Subcutaneous abdominal adipose tissue (tissue), 5 donors: ENCODE measurements at regions not wholly inside any gene's neighbourhood (a gene's known extent, or its start where the extent isn't known, plus 50 kb on each side); places are given as distances from the start of the nearest gene placed in this dataset.

Experiments used
- H3K27ac ChIP-seq: one replicate; pipeline ENCODE4 v1.7.0; 2013; ENCODE audit warnings: low read depth, mild to moderate bottlenecking, inconsistent platforms, low read length, moderate library complexity
- H3K27me3 ChIP-seq, 5 donors: one replicate each; pipeline ENCODE4 v1.7.0; 2013; ENCODE audit warnings: low read length in 5 of 5, inconsistent platforms in 1 of 5; ENCODE audit not compliant: control insufficient read depth in 5 of 5, insufficient read depth in 4 of 5
- H3K36me3 ChIP-seq, 5 donors: one replicate each; pipeline ENCODE4 v1.7.0; 2013; ENCODE audit warnings: low read length in 5 of 5; ENCODE audit not compliant: control insufficient read depth in 5 of 5, insufficient read depth in 5 of 5
- H3K4me1 ChIP-seq, 5 donors: one replicate each; pipeline ENCODE4 v1.7.0; 2013; ENCODE audit warnings: low read length in 5 of 5, mild to moderate bottlenecking in 3 of 5, moderate library complexity in 1 of 5; ENCODE audit not compliant: control insufficient read depth in 5 of 5, insufficient read depth in 5 of 5
- H3K4me3 ChIP-seq, 5 donors: one replicate each; pipeline ENCODE4 v1.7.0; 2013; ENCODE audit warnings: low read length in 5 of 5, low read depth in 1 of 5
- H3K9ac ChIP-seq, 5 donors: one replicate each; pipeline ENCODE4 v1.7.0; 2013; ENCODE audit warnings: low read length in 5 of 5, mild to moderate bottlenecking in 4 of 5, moderate library complexity in 3 of 5
- H3K9me3 ChIP-seq, 5 donors: one replicate each; pipeline ENCODE4 v1.7.0; 2013; ENCODE audit warnings: low read length in 5 of 5; ENCODE audit not compliant: control insufficient read depth in 5 of 5
- donor health status: healthy.
- donor health status: healthy.
- donor health status: healthy.
- donor health status: healthy.
- donor health status: healthy.

DNA sequence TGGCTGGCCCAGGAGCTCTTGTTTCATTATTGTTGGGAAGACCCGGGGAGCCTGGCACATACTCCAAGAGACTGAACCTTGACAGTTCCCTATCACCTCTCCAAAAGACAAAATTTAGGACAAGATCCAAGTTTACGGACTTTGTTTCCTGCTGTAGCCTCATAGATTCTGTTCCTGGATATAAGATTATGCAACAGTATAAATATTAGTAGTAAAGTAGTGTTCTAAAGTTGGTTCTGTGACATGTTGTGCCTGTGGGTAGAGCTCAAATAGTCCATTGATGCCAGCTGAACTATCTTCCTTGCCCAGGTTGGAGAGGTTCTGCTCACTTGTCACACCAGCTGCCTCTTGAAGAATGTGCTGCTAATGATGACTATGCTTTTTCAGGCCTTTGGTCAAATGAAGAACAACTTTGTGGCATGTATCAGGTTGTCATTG, 430.2 kb downstream of the DMAC1 start:
- Histone ChIP-seq H3K9me3 (no peaks in the 10 kb centered on the region), H3K4me1 (peaks cover 0 to 41% (median 18%) of the 10 kb centered on the region in 5 donors), H3K27ac (no peak overlapping the region), H3K9ac (no peak overlapping the region), H3K36me3 (no peaks in the 10 kb centered on the region), H3K27me3 (no peaks in the 10 kb centered on the region), H3K4me3 (no peak overlapping the region)

DNA sequence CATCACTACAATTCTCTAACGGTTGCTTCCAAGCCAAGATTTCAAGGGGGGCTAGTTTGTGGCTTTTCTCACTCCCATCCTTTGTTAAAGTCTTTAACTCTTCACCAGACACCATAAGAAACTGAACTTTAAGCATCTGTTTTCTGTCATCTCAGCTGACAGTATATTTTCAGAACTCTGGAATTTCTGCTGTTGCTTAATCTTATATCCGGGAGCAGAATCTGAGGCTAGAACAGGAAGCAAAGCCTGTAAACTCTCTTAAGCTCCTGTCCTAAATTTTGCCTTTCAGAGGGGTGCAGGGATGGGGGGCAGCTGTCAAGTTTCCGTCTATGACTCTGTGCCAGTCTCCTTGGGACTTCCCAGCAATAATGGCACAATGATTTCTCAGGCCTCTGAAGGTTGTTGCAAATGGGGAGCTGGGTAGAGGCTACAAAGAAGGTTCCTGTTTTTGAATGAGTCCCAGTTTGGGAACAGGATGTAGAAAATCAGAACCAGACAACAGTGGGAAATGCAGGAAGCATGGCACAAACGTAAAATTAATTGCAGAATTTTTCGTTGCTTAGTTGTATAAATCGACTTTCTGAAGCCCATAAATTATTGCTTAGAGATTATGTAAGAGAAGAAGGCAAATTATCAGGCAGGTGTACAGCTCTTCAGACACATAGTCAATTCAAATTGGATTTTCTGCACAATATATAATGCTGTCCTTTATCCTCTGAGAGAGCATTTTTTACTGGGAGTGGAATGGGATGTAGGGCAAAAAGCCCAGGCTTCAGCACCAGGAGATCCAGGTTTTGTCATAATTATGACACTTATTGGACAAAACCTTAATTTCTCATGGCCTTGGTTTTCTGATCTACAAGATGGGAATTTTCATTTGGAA, 430.9 kb downstream of the DMAC1 start:
- Histone ChIP-seq H3K9ac (peak overlapping the region in 1 of 5 donors; percentile 4), H3K36me3 (no peaks in the 10 kb centered on the region), H3K4me1 (peaks cover 0 to 48% (median 18%) of the 10 kb centered on the region in 5 donors), H3K4me3 (no peak overlapping the region), H3K27ac (peak overlapping the region; percentile 11), H3K9me3 (no peaks in the 10 kb centered on the region), H3K27me3 (no peaks in the 10 kb centered on the region)

DNA sequence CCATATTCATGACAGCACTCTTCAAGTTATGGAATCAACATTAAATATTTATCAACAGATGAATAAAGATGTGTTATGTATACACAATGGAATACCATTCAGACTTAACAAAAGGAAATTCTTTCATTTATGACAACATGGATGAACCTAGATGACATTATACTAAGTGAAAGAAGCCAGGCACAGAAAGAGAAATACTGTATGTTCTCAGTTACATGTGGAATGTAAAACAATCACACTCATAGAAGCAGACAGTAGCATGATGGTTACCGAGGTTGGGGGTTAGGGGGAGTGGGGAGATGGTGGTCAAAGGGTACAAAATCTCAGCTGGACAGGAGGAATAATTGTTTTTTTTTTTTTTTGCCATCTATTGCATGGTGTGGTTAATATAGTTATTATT, 431.9 kb downstream of the DMAC1 start:
- H3K27ac ChIP-seq: no peak overlapping the region
- H3K4me1 ChIP-seq: peaks cover 0 to 48% (median 18%) of the 10 kb centered on the region in 5 donors
- no peak overlapping the region for H3K9ac ChIP-seq
- no peaks in the 10 kb centered on the region for H3K27me3 ChIP-seq
- no peaks in the 10 kb centered on the region for H3K36me3 ChIP-seq
- no peaks in the 10 kb centered on the region for H3K9me3 ChIP-seq
- no peak overlapping the region for H3K4me3 ChIP-seq

DNA sequence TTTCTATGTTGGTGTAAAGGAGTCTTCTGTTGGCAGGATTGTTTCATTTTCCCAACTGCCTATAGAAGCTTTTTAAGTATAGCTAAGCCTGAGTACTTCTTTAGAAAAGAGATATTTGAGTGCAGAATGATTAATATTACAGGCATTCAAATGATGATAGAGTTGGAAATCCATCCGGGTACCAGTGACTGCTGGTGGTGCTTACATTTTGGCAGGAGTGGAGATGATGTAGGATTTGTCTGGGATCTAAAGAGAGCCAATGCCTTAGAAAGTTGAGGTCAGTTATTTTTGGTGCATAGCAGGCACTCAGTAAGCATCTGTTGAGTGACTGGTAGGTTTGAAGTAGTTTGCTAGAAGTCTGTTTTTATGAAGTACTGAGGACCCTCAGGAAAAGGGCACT, 433.5 kb downstream of the DMAC1 start:
- H3K4me1 ChIP-seq: peaks cover 0 to 43% (median 14%) of the 10 kb centered on the region in 5 donors
- no peak overlapping the region for H3K9ac ChIP-seq
- H3K4me3 ChIP-seq: no peak overlapping the region

GRCh38 chr9:7363777-7364477, 435.7 kb downstream of the DMAC1 start:
- H3K36me3 ChIP-seq: no peaks in the 10 kb centered on the region
- no peak overlapping the region for H3K4me3 ChIP-seq
- H3K27ac ChIP-seq: no peak overlapping the region
- no peaks in the 10 kb centered on the region for H3K9me3 ChIP-seq
- no peak overlapping the region for H3K9ac ChIP-seq
- peaks cover 0 to 21% (median 5%) of the 10 kb centered on the region in 5 donors for H3K4me1 ChIP-seq
- peaks cover 0 to 4% (median 0%) of the 10 kb centered on the region in 5 donors for H3K27me3 ChIP-seq

More for the DNA sequence above, 433.5 kb downstream of the DMAC1 start:
- Histone ChIP-seq H3K27me3 (no peaks in the 10 kb centered on the region), H3K9me3 (no peaks in the 10 kb centered on the region), H3K36me3 (no peaks in the 10 kb centered on the region), H3K27ac (no peak overlapping the region)

- peaks cover 0 to 9% (median 0%) of the 10 kb centered on the region in 5 donors for H3K4me1 ChIP-seq
- H3K27ac ChIP-seq: no peak overlapping the region
- H3K4me3 ChIP-seq: no peak overlapping the region
- peaks cover 0 to 4% (median 0%) of the 10 kb centered on the region in 5 donors for H3K27me3 ChIP-seq
- H3K9me3 ChIP-seq: no peaks in the 10 kb centered on the region
- H3K9ac ChIP-seq: no peak overlapping the region
- H3K36me3 ChIP-seq: no peaks in the 10 kb centered on the region
Measured at GRCh38 chr9:7360513-7360912, 439.1 kb downstream of the DMAC1 start.

- peaks cover 0 to 1% (median 0%) of the 10 kb centered on the region in 5 donors for H3K4me1 ChIP-seq
- no peak overlapping the region for H3K9ac ChIP-seq
- H3K9me3 ChIP-seq: no peaks in the 10 kb centered on the region
Measured at GRCh38 chr9:7358876-7359275, 440.7 kb downstream of the DMAC1 start.

DNA sequence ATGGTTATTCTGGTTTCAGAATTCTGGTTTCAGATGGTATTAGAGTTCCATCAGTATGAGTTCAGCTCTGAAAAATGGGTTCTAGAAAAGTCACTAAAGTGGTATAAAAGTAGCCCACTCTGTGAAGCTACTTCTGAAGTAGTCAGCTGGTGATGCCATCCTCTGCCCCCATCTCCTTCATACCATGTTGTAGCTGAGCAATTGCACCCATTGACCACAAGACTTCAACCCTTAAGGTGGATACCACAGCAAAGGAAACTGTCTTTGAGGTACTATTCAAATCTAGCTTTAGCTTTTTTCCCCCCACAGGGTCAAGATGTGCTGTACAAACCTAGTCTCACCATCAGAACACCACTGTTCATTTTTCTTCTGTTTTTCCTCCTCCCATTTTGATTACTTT, 444.9 kb downstream of the DMAC1 start:
- Histone ChIP-seq H3K9ac (no peak overlapping the region), H3K4me1 (no peaks in the 10 kb centered on the region), H3K36me3 (no peaks in the 10 kb centered on the region), H3K4me3 (no peak overlapping the region), H3K27ac (no peak overlapping the region), H3K27me3 (no peaks in the 10 kb centered on the region), H3K9me3 (no peaks in the 10 kb centered on the region)

More at GRCh38 chr9:7358876-7359275, 440.7 kb downstream of the DMAC1 start:
- peaks cover 0 to 4% (median 0%) of the 10 kb centered on the region in 5 donors for H3K27me3 ChIP-seq
- no peaks in the 10 kb centered on the region for H3K36me3 ChIP-seq
- no peak overlapping the region for H3K27ac ChIP-seq
- H3K4me3 ChIP-seq: no peak overlapping the region

DNA sequence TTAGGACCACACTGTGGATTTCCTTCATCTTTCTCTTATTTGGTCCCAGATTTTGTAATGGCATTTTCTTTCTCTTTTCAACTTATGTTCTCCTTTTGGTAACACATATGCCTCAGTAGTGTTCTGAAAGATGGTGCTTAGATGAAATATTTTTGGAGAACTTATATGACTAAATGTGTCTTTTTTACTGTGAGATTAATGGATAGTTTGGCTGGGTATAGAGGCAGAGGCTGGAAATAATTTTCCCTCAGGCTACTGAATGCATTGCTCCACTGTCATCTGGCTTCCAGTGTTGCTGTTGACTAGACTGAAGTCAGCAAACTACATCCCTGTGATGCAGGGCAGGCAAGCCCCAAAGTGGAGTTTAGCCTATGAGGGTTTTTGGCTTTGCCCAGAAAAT, 450.9 kb downstream of the DMAC1 start:
- Histone ChIP-seq H3K36me3 (no peaks in the 10 kb centered on the region), H3K4me1 (no peaks in the 10 kb centered on the region), H3K9me3 (peaks cover 4 to 9% (median 6%) of the 10 kb centered on the region in 5 donors), H3K27ac (no peak overlapping the region), H3K4me3 (no peak overlapping the region), H3K9ac (no peak overlapping the region), H3K27me3 (no peaks in the 10 kb centered on the region)

- Histone ChIP-seq H3K36me3 (no peaks in the 10 kb centered on the region), H3K27me3 (no peaks in the 10 kb centered on the region), H3K4me3 (no peak overlapping the region), H3K4me1 (no peaks in the 10 kb centered on the region), H3K27ac (no peak overlapping the region), H3K9ac (no peak overlapping the region), H3K9me3 (peaks cover 4 to 9% (median 6%) of the 10 kb centered on the region in 5 donors)
Measured at GRCh38 chr9:7347556-7347955, 452.0 kb downstream of the DMAC1 start.
